VCaP (cell line): ENCODE measurements at regions not wholly inside any gene's neighbourhood (a gene's known extent, or its start where the extent isn't known, plus 50 kb on each side); places are given as distances from the start of the nearest gene placed in this dataset.

Experiments used
- H3K27ac ChIP-seq: fragments of 450-650 bp; 2 replicates; pipeline ENCODE4 v1.5.1; 2017
- TF ChIP-seq, protein P1 (sequence below): fragments of 450-650 bp; conservative IDR thresholded peaks from 2 replicates; pipeline ENCODE4 v1.5.1; 2017; ENCODE audit warnings: mild to moderate bottlenecking, moderate library complexity

DNA sequence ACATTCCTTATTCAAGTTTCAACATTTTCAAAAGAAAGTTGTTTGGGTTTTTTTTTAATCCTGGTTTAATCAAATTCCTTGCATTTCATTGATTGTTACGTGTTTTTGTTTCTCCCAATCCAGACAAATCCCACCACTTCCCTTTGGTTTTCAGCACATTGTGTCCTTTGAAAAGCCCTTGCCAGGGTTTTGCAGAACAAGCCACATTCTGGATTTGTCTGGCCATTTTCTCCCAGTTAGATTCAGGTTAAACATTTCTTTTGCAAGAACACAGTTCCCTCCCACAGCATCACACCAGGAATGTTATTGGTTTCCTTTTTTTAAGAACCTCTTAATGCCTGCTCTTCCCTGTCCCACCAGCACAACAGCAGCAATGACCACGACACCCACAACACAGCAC, 278.0 kb upstream of the SALL1 start:
- H3K27ac ChIP-seq: no peak overlapping the region
- TF ChIP-seq, protein P1, sequence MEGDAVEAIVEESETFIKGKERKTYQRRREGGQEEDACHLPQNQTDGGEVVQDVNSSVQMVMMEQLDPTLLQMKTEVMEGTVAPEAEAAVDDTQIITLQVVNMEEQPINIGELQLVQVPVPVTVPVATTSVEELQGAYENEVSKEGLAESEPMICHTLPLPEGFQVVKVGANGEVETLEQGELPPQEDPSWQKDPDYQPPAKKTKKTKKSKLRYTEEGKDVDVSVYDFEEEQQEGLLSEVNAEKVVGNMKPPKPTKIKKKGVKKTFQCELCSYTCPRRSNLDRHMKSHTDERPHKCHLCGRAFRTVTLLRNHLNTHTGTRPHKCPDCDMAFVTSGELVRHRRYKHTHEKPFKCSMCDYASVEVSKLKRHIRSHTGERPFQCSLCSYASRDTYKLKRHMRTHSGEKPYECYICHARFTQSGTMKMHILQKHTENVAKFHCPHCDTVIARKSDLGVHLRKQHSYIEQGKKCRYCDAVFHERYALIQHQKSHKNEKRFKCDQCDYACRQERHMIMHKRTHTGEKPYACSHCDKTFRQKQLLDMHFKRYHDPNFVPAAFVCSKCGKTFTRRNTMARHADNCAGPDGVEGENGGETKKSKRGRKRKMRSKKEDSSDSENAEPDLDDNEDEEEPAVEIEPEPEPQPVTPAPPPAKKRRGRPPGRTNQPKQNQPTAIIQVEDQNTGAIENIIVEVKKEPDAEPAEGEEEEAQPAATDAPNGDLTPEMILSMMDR: no peak

DNA sequence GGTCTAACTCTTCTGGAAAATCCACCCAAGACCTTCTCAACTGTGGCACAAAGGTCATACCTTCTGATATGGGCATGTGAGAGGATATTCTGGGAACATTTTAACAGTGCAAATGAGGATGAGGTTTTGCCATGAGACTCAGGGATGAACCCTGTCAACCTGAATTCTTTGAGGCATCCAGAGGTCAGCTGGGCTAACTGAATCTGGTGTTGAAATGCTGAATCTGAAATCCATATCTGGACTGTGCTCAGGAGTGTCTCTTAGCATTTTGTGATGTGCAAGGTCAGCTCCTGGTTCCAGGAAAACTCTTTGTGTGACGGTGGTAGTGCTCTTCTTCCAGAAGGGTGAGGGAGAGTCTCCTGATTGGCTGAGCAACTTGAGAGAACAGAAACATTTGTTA, 276.0 kb upstream of the SALL1 start:
- no peak overlapping the region for H3K27ac ChIP-seq
- TF ChIP-seq, protein P1: no peak

DNA sequence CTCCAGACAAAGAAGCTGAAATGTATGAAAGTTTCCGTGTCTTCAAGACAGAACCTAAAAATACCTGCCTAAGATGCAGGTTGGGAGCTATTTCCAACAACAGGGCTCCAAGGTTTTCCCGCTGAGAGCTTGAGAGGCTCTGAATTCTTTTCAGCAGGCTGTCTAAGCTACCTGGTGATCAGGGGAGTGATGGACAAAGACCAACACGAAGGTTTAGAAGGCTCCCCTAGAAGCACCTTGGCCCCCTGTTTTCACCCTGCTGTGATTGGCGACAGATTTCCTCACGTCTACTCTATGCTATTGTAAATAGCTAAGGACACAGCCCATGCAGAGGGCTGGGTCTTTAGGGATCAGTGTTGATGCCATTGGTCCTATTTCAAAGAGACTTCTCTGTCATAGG, 275.2 kb upstream of the SALL1 start:
- TF ChIP-seq, protein P1: no peak
- H3K27ac ChIP-seq: no peak overlapping the region

DNA sequence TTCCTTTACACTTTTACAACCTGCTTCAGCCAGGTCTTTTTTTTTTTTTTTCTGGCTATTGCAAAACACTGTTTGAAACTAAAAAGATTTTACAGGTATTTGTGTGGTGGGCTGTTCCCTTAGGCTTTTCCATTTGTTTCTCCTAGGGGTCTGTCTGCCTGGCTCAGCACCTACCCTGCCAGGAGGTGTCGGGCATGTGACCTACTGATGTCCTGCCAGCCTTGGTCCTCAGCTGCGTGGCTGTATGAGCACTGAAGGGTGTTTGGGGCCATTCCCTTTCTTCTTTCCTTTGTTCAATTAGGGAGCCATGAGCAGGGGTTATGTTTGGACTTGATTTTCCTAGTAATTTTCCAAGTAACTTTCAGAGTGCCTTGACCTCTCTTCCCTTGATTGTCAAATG, 269.2 kb upstream of the SALL1 start:
- TF ChIP-seq, protein P1: no peak

DNA sequence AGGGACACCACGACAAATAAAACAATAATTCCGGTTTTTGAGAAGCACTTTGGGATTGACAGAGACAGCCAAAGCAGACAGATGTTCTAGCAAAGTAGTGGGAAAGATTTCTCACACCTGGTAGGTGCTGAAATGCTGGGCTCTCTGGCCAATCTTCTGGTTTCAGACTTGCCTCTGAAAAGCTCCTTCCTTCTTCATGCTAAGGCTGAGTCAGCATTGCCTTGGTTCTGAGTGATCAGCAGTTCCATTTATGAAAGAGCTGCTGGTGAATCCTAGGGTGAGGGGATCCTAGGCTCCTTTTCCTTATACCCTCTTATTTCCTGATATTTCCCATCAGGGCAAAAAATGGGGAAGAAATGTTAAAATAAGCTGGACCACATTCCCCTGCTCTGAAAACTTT, 268.7 kb upstream of the SALL1 start:
- TF ChIP-seq, protein P1: no peak
- no peak overlapping the region for H3K27ac ChIP-seq

More for the DNA sequence above, 269.2 kb upstream of the SALL1 start:
- no peak overlapping the region for H3K27ac ChIP-seq

DNA sequence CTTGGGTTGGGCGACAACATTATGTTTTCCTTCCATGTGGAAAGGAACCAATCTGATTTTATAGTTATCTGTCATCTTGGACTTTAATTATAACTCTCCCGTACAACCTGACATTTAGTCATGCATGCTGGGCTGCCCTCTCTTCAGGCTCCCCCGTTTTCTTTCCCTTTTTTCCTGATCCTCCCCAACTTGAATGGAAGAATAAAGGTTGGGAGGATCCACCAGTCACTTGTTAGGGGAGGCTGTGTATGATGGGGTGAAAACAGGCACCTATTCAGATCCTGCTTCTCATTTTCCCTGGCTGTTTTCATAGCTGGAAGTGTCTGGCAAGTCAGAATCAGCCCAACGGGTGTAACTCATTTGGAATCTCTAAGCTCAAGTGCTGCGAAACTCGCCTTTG, 267.2 kb upstream of the SALL1 start:
- TF ChIP-seq, protein P1: no peak
- no peak overlapping the region for H3K27ac ChIP-seq

DNA sequence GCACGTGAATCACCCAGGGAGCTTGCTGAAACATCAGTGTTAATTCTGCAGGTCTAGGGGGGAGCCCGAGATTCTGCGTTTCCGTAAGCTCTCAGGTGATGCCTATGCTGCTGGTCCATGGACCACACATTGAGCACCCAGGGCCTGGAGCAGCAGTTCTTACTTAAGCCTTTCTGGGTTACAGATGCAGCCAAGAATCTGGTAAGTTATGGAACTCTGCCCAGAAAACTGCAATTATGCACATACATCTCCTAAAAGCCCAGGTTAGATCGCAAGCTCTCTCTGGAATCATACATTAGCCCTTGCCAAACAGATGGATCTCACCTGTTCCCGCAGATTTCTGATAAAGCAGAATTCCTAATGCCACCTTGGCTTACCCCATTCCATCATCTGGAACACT, 265.9 kb upstream of the SALL1 start:
- H3K27ac ChIP-seq: no peak overlapping the region
- TF ChIP-seq, protein P1: no peak

DNA sequence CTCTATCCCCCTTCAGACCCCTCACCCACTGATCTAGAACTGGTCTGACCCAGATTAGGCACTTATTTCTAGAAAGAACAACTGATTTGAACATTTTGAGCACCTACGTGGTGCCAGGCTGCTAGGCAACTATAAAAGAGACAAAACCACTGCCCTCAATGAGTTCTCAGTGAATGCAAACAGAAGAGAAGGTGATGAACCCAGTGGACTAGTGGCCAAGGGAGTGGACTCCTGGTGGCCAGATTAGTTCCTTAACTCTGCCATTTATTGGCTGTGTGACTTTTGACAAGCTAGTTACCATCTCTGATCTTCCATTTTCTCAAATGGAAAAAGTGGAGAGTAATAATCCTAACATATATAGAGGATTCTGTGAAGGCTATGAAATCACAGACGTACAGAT, 259.1 kb upstream of the SALL1 start:
- TF ChIP-seq, protein P1: no peak
- no peak overlapping the region for H3K27ac ChIP-seq
